ENCODE measurements at regions not wholly inside any gene's neighbourhood (a gene's known extent, or its start where the extent isn't known, plus 50 kb on each side); places are given as distances from the start of the nearest gene placed in this dataset.

GRCh38 chr5:85893996-85894395 is 723.7 kb upstream of the COX7C start:
- H3K4me1 ChIP-seq = no peaks in the 10 kb centered on the region
- DNase-seq (no peak), ATAC-seq (no peak)
- H3K27ac ChIP-seq = no peak overlapping the region
- no peaks in the 10 kb centered on the region for H3K9me3 ChIP-seq
- no peak for TF ChIP-seq CTCF (IDR thresholded peaks at IDR 0.05)
- no peak overlapping the region for H3K4me3 ChIP-seq
- intact Hi-C loops (cut with DNase I) = no loop called here
- H3K36me3 ChIP-seq = no peaks in the 10 kb centered on the region
- no peaks in the 10 kb centered on the region for H3K27me3 ChIP-seq

GRCh38 chr5:85896514-85896913 is 721.2 kb upstream of the COX7C start:
- no peaks in the 10 kb centered on the region for H3K9me3 ChIP-seq
- no peak for ATAC-seq
- DNase-seq = no peak
- H3K27me3 ChIP-seq = no peaks in the 10 kb centered on the region
- H3K36me3 ChIP-seq = no peaks in the 10 kb centered on the region
- no peaks in the 10 kb centered on the region for H3K4me1 ChIP-seq
- no peak for TF ChIP-seq CTCF (IDR thresholded peaks at IDR 0.05)
- no peak overlapping the region for H3K4me3 ChIP-seq
- H3K27ac ChIP-seq = no peak overlapping the region
- intact Hi-C loops (cut with DNase I) = no loop called here

- DNase-seq = no peak
- intact Hi-C loops (cut with DNase I) = no loop called here
- TF ChIP-seq CTCF (IDR thresholded peaks at IDR 0.05) = no peak
- Histone ChIP-seq H3K27ac (no peak overlapping the region), H3K4me1 (no peaks in the 10 kb centered on the region), H3K27me3 (no peaks in the 10 kb centered on the region), H3K9me3 (no peaks in the 10 kb centered on the region), H3K36me3 (no peaks in the 10 kb centered on the region), H3K4me3 (no peak overlapping the region)
- no peak for ATAC-seq
Observed at GRCh38 chr5:85906460-85906859, 711.3 kb upstream of the COX7C start.

- DNase-seq (no peak), ATAC-seq (no peak)
- H3K27me3 ChIP-seq = no peaks in the 10 kb centered on the region
- H3K4me3 ChIP-seq = no peak overlapping the region
- no peaks in the 10 kb centered on the region for H3K36me3 ChIP-seq
- no peaks in the 10 kb centered on the region for H3K4me1 ChIP-seq
- intact Hi-C loops (cut with DNase I) = no loop called here
- no peak for TF ChIP-seq CTCF (IDR thresholded peaks at IDR 0.05)
- H3K27ac ChIP-seq = no peak overlapping the region
- H3K9me3 ChIP-seq = no peaks in the 10 kb centered on the region
Observed at GRCh38 chr5:85910335-85910734, 707.4 kb upstream of the COX7C start.

GRCh38 chr5:85920984-85921383 is 696.8 kb upstream of the COX7C start:
- Histone ChIP-seq H3K4me3 (no peak overlapping the region), H3K27me3 (no peaks in the 10 kb centered on the region), H3K27ac (no peak overlapping the region), H3K36me3 (no peaks in the 10 kb centered on the region), H3K9me3 (peaks cover 6% of the 10 kb centered on the region), H3K4me1 (no peaks in the 10 kb centered on the region)
- intact Hi-C loops (cut with DNase I) = no loop called here
- TF ChIP-seq CTCF (IDR thresholded peaks at IDR 0.05) = no peak
- ATAC-seq (peak; percentile 10), DNase-seq (no peak)

- ATAC-seq (no peak), DNase-seq (no peak)
- no peaks in the 10 kb centered on the region for H3K4me1 ChIP-seq
- no peak for TF ChIP-seq CTCF (IDR thresholded peaks at IDR 0.05)
- no peak overlapping the region for H3K27ac ChIP-seq
- no peaks in the 10 kb centered on the region for H3K36me3 ChIP-seq
- intact Hi-C loops (cut with DNase I) = no loop called here
- no peak overlapping the region for H3K4me3 ChIP-seq
- H3K27me3 ChIP-seq = no peaks in the 10 kb centered on the region
- H3K9me3 ChIP-seq = peaks cover 6% of the 10 kb centered on the region
Observed at GRCh38 chr5:85921590-85921989, 696.2 kb upstream of the COX7C start.
